HCT116 (cell line): ENCODE measurements at regions not wholly inside any gene's neighbourhood (a gene's known extent, or its start where the extent isn't known, plus 50 kb on each side); places are given as distances from the start of the nearest gene placed in this dataset.

Source experiments
- ATAC-seq: fragments of 200-7000 bp; cut with Tn5 transposase; 2 replicates; pipeline ENCODE4 v1.9.1; 2020; ENCODE audit warnings: mild to moderate bottlenecking, moderate library complexity
- BruUV-seq: library from RNA; stranded (reverse); fragments of 400-500 nt; replicated peaks from 2 replicates; lab custom pipeline; 2021; lab: Mats Ljungman, UMichigan
- CTCF ChIA-PET: fragments of 300-600 bp; sonication (Branson Sonifier 250); formaldehyde crosslinking; loops from one replicate; lab custom pipeline; 2021; ENCODE audit warnings: antibody characterized with exemption; lab: Charles Lee
- POLR2A ChIA-PET: fragments of 300-600, 350-600 bp; sonication (Branson Sonifier 250); formaldehyde crosslinking; loops from one replicate; lab custom pipeline; 2021; ENCODE audit warnings: antibody characterized with exemption; lab: Charles Lee
- RAD21 ChIA-PET, 2 experiments: fragments of 300-600 bp; sonication (Branson Sonifier 250); formaldehyde crosslinking; loops; one replicate each; lab custom pipeline; 2023; ENCODE audit warnings: low total read pairs in 2 of 2; ENCODE audit not compliant: uncharacterized antibody in 2 of 2, unreplicated experiment in 2 of 2, low non-redundant PET in 1 of 2; lab: Charles Lee
- DNase-seq: peaks from one replicate; pipeline ENCODE4 v3.0.0-alpha.2; 2010; ENCODE audit warnings: low read depth, low spot score
- H2AFZ ChIP-seq: fragments of 200-600 bp; shearing (Covaris generic), sonication (generic); 2 replicates; pipeline ENCODE4 v1.6.1; 2017; ENCODE audit warnings: low read depth, mixed run types, mixed read lengths, antibody characterized with exemption, low read length; ENCODE audit not compliant: poor library complexity, severe bottlenecking
- H3K27ac ChIP-seq: 2 replicates; pipeline ENCODE4 v1.5.1; 2012; ENCODE audit warnings: low read depth, low read length
- H3K27me3 ChIP-seq: fragments of 200-600 bp; sonication (generic); 2 replicates; pipeline ENCODE4 v1.6.1; 2016; ENCODE audit warnings: mixed run types, low read length, mixed read lengths; ENCODE audit not compliant: insufficient read depth
- H3K36me3 ChIP-seq, 2 experiments: fragments of 200-500 bp in 1 of 2; fragments of 200-600 bp in 1 of 2; sonication (Bioruptor generic) in 1 of 2; sonication (generic) in 1 of 2; 2 replicates each; pipeline versions ENCODE4 v1.5.1 to v1.6.1; 2014 to 2016; ENCODE audit warnings: low read length in 2 of 2, inconsistent platforms in 1 of 2, mixed read lengths in 1 of 2, mixed run types in 1 of 2; ENCODE audit not compliant: insufficient read depth in 2 of 2, control insufficient read depth in 1 of 2
- H3K4me1 ChIP-seq, 2 experiments: fragments of 200-600 bp in 1 of 2; sonication (generic) in 1 of 2; 2 replicates each; pipeline versions ENCODE4 v1.5.1 to v1.6.1; 2012 to 2017; ENCODE audit warnings: low read length in 2 of 2, inconsistent platforms in 1 of 2, mild to moderate bottlenecking in 1 of 2, mixed read lengths in 1 of 2, mixed run types in 1 of 2, moderate library complexity in 1 of 2; ENCODE audit not compliant: insufficient read depth in 2 of 2, control insufficient read depth in 1 of 2
- H3K4me2 ChIP-seq: fragments of 200-600 bp; sonication (generic); 2 replicates; pipeline ENCODE4 v1.6.1; 2017; ENCODE audit warnings: mixed run types, low read length, mixed read lengths
- H3K4me3 ChIP-seq, 2 experiments: fragments of 200-600 bp in 1 of 2; sonication (generic) in 1 of 2; replicated peaks in 1 of 2; 2 replicates each; pipeline ENCODE4 v1.5.1; 2011 to 2016; ENCODE audit warnings: low read length in 2 of 2, control low read depth in 1 of 2, low read depth in 1 of 2, mild to moderate bottlenecking in 1 of 2, mixed read lengths in 1 of 2, mixed run types in 1 of 2
- H3K79me2 ChIP-seq: fragments of 200-600 bp; sonication (generic); 2 replicates; pipeline ENCODE4 v1.6.1; 2017; ENCODE audit warnings: mild to moderate bottlenecking, mixed run types, low read length, moderate library complexity, mixed read lengths; ENCODE audit not compliant: insufficient read depth
- H3K9ac ChIP-seq: fragments of 200-600 bp; sonication (generic); 2 replicates; pipeline ENCODE4 v1.6.1; 2016; ENCODE audit warnings: low read length, mixed read lengths
- H3K9me2 ChIP-seq: fragments of 200-600 bp; sonication (generic), shearing (Covaris generic); 2 replicates; pipeline ENCODE4 v1.6.1; 2017; ENCODE audit warnings: mixed run types, mild to moderate bottlenecking, moderate library complexity; ENCODE audit not compliant: insufficient read depth
- H3K9me3 ChIP-seq, 2 experiments: fragments of 200-500 bp in 1 of 2; fragments of 200-600 bp in 1 of 2; sonication (Bioruptor generic) in 1 of 2; sonication (generic) in 1 of 2; 2 replicates each; pipeline ENCODE4 v1.6.1; 2014 to 2017; ENCODE audit warnings: low read length in 2 of 2, mixed read lengths in 2 of 2, inconsistent platforms in 1 of 2, low read depth in 1 of 2, mild to moderate bottlenecking in 1 of 2, mixed run types in 1 of 2, moderate library complexity in 1 of 2; ENCODE audit not compliant: control insufficient read depth in 1 of 2, insufficient read depth in 1 of 2
- H4K20me1 ChIP-seq: fragments of 200-600 bp; sonication (generic), shearing (Covaris generic); 2 replicates; pipeline ENCODE4 v1.6.1; 2017; ENCODE audit warnings: mixed run types, mild to moderate bottlenecking, moderate library complexity; ENCODE audit not compliant: insufficient read depth
- CBX3 ChIP-seq: IDR thresholded peaks from 2 replicates; pipeline ENCODE4 v1.6.1; 2012; ENCODE audit warnings: low read depth
- EGR1 ChIP-seq: IDR thresholded peaks from 2 replicates; pipeline ENCODE4 v1.6.1; 2012; ENCODE audit warnings: low read depth
- EZH2 ChIP-seq: fragments of 200-600 bp; sonication (generic); IDR thresholded peaks from 2 replicates; pipeline ENCODE4 v1.6.1; 2017; ENCODE audit warnings: antibody characterized with exemption, mixed run types
- POLR2AphosphoS5 ChIP-seq: IDR thresholded peaks from 2 replicates; pipeline ENCODE4 v1.6.1; 2011; ENCODE audit warnings: mild to moderate bottlenecking, low read depth, low read length, moderate library complexity
- SIN3A ChIP-seq: IDR thresholded peaks from 2 replicates; pipeline ENCODE4 v1.6.1; 2012; ENCODE audit warnings: low read depth
- SP1 ChIP-seq: IDR thresholded peaks from 2 replicates; pipeline ENCODE4 v1.6.1; 2012; ENCODE audit warnings: low read depth
- SRF ChIP-seq: IDR thresholded peaks from 2 replicates; pipeline ENCODE4 v1.6.1; 2012; ENCODE audit warnings: low read depth
- TCF7L2 ChIP-seq: IDR thresholded peaks from 2 replicates; pipeline ENCODE4 v1.7.0; 2011; ENCODE audit warnings: borderline replicate concordance, inconsistent platforms; ENCODE audit not compliant: insufficient read depth, insufficient read length; ENCODE audit errors: extremely low read depth
- ZNF274 ChIP-seq: fragments of 200-500 bp; sonication (Bioruptor generic); IDR thresholded peaks from 2 replicates; pipeline ENCODE4 v1.6.1; 2014; ENCODE audit warnings: mild to moderate bottlenecking, low read depth, low read length, inconsistent platforms
- intact Hi-C: fragments of 100-400 bp; cut with micrococcal nuclease; formaldehyde crosslinking; loops from 2 replicates; pipeline ENCODE4 v1.10.0; 2022
- TF ChIP-seq, protein P1 (sequence below): IDR thresholded peaks from 2 replicates; pipeline ENCODE4 v1.6.1; 2012
- TF ChIP-seq, protein P2 (sequence below): IDR thresholded peaks from 2 replicates; pipeline ENCODE4 v1.6.1; 2012
- TF ChIP-seq, protein P3 (sequence below): IDR thresholded peaks from 2 replicates; pipeline ENCODE4 v1.6.1; 2012; ENCODE audit warnings: low read depth

DNA sequence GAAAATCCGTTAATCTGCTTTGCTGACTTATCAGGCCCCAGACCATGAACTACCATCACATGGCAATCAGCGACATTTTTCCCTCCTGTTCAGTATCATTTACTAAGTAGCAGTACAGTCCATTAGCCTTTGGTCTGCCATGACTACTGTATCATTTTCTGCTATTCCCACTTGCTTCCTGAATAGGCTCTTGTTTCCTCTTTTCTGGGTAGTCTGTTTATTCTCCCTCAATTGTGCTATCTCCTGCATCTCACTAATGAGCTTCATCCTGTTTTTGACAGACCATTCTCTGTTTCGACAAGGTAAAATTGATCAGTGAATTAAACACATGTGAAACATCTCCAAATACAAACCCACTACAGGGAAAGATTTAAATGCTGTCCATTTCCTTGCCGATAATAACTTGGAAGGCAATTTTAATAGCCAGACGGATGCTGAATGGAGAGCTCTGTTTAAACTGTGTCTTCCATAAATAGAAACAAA lies 263.5 kb upstream of the ANKRD55 start:
- Histone ChIP-seq H2AFZ (no peak overlapping the region), H3K4me2 (no peak overlapping the region), H4K20me1 (no peaks in the 10 kb centered on the region), H3K27ac (no peak overlapping the region), H3K4me3 (no peak overlapping the region), H3K79me2 (no peaks in the 10 kb centered on the region), H3K9me3 (no peaks in the 10 kb centered on the region), H3K4me1 (no peaks in the 10 kb centered on the region), H3K36me3 (no peaks in the 10 kb centered on the region), H3K27me3 (no peaks in the 10 kb centered on the region), H3K9ac (no peak overlapping the region), H3K9me2 (no peaks in the 10 kb centered on the region)
- intact Hi-C loops, result no loop called here
- ATAC-seq, result no peak
- RAD21 ChIA-PET, result no interaction called here
- CTCF ChIA-PET, result no interaction called here
- TF ChIP-seq EZH2 (no peak), ZNF274 (no peak), EGR1 (no peak), CBX3 (no peak), TCF7L2 (no peak), SRF (no peak)
- TF ChIP-seq, protein P1, sequence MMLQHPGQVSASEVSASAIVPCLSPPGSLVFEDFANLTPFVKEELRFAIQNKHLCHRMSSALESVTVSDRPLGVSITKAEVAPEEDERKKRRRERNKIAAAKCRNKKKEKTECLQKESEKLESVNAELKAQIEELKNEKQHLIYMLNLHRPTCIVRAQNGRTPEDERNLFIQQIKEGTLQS, result no peak
- TF ChIP-seq, protein P2, sequence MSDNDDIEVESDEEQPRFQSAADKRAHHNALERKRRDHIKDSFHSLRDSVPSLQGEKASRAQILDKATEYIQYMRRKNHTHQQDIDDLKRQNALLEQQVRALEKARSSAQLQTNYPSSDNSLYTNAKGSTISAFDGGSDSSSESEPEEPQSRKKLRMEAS, result no peak
- POLR2A ChIA-PET, result no interaction called here
- no peak for DNase-seq
- BruUV-seq, result no TSS peak

DNA sequence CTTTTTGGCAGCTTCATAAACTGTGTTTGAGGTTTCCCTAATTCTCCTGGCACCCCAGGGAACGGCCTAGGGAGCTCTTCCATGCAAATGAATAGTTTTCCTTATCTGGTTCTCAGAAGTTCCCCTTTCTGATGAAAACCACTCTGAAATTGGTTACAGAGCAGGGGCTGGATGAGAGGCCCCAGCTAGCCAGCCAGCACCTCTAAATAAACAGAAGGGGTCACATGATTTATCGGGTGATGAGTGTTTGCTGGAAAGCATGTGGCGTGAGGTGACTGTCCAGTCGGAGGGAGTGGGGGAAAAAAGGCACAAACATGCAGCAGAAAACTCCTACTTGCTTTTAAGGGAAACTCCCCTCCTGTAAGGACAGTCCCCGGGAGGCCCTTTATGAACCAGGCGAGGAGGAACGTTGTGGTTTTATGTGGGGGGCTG lies 261.2 kb upstream of the ANKRD55 start:
- Histone ChIP-seq H3K27ac (no peak overlapping the region), H3K9ac (no peak overlapping the region), H4K20me1 (no peaks in the 10 kb centered on the region), H3K27me3 (no peaks in the 10 kb centered on the region), H3K9me3 (no peaks in the 10 kb centered on the region), H3K79me2 (no peaks in the 10 kb centered on the region), H3K4me2 (no peak overlapping the region), H3K4me3 (no peak overlapping the region), H3K4me1 (peaks cover 0 to 15% of the 10 kb centered on the region in 2 experiments; a peak in 3 of 4 replicates), H3K36me3 (no peaks in the 10 kb centered on the region), H3K9me2 (no peaks in the 10 kb centered on the region), H2AFZ (no peak overlapping the region)
- ChIA-PET POLR2A (no interaction called here), RAD21 (no interaction called here), CTCF (no interaction called here)
- intact Hi-C loops, result no loop called here
- no TSS peak for BruUV-seq
- TF ChIP-seq ZNF274 (no peak), SIN3A (no peak), EGR1 (no peak), SP1 (no peak), POLR2AphosphoS5 (no peak)
- TF ChIP-seq, protein P3, sequence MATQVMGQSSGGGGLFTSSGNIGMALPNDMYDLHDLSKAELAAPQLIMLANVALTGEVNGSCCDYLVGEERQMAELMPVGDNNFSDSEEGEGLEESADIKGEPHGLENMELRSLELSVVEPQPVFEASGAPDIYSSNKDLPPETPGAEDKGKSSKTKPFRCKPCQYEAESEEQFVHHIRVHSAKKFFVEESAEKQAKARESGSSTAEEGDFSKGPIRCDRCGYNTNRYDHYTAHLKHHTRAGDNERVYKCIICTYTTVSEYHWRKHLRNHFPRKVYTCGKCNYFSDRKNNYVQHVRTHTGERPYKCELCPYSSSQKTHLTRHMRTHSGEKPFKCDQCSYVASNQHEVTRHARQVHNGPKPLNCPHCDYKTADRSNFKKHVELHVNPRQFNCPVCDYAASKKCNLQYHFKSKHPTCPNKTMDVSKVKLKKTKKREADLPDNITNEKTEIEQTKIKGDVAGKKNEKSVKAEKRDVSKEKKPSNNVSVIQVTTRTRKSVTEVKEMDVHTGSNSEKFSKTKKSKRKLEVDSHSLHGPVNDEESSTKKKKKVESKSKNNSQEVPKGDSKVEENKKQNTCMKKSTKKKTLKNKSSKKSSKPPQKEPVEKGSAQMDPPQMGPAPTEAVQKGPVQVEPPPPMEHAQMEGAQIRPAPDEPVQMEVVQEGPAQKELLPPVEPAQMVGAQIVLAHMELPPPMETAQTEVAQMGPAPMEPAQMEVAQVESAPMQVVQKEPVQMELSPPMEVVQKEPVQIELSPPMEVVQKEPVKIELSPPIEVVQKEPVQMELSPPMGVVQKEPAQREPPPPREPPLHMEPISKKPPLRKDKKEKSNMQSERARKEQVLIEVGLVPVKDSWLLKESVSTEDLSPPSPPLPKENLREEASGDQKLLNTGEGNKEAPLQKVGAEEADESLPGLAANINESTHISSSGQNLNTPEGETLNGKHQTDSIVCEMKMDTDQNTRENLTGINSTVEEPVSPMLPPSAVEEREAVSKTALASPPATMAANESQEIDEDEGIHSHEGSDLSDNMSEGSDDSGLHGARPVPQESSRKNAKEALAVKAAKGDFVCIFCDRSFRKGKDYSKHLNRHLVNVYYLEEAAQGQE, result no peak
- TF ChIP-seq, protein P1, result no peak
- DNase-seq, result no peak
- no peak for ATAC-seq
